Right atrium auricular region (tissue), 2 donors: ENCODE measurements at regions not wholly inside any gene's neighbourhood (a gene's known extent, or its start where the extent isn't known, plus 50 kb on each side); places are given as distances from the start of the nearest gene placed in this dataset.

Experiments
- DNase-seq: peaks from one replicate; pipeline ENCODE4 v3.0.0-alpha.2; 2019; ENCODE audit warnings: low spot score
- H3K27ac ChIP-seq, 2 donors: fragments of 200-600 bp; sonication (generic); 1 replicate in 1 of 2; 2 replicates in 1 of 2; pipeline ENCODE4 v1.5.1; 2016 to 2019
- H3K27me3 ChIP-seq, 2 donors: fragments of 200-600 bp; sonication (generic); one replicate each; pipeline versions ENCODE4 v1.5.1 to v1.6.0; 2017 to 2019
- H3K36me3 ChIP-seq: fragments of 200-600 bp; sonication (generic); one replicate; pipeline ENCODE4 v1.5.1; 2016
- H3K4me1 ChIP-seq, 2 donors: fragments of 200-600 bp; sonication (generic); one replicate each; pipeline versions ENCODE4 v1.5.1 to v1.6.0; 2017 to 2019
- H3K4me3 ChIP-seq, 2 donors: fragments of 200-600 bp; sonication (generic); 1 replicate in 1 of 2; 2 replicates in 1 of 2; pipeline ENCODE4 v1.5.1; 2017 to 2019; ENCODE audit warnings: mild to moderate bottlenecking in 1 of 2, moderate library complexity in 1 of 2
- H3K9me3 ChIP-seq, 2 donors: fragments of 200-600 bp; sonication (generic); one replicate each; pipeline ENCODE4 v1.5.1; 2019
- TF ChIP-seq, protein P1 (sequence below), 2 donors: fragments of 200-600 bp; sonication (generic); IDR thresholded peaks; one replicate each; pipeline ENCODE4 v1.5.1; 2019; ENCODE audit warnings: antibody characterized with exemption in 2 of 2

DNA sequence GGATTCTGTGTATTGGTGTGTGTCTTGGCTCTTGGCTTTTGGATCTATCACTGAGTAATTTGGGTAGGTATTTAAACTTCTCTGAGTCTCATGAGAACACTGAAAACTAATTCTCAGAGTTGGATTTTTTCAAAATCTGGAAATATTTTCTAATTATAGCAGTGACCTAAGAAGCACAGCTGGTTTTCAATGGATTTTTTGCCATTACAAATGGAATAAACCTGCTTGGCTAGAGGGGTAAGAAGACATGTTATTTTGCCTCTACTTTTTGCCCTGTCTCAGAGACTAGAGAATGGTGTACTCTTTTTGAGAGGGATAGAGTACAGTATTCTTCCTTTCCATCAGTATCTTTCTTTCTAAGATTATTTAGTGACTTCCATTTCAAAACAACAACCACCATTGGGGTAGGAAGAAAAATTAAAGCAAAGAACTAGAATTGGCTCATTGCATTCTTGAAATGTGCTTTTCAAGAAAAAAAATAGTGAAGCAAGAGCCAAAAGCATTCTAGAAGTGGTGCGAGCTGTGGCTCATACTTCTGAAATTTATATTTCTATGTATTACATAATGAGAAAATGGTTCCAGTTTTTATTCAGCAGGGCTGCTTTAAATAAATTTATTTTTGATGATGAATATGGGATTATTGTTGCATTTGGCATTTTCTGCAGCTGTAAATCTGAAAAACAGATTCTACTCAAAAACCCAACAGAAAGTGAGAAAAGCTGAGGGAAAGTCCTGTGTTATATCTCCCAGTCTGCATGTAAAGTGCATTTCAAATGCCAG, 850.2 kb upstream of the SLIT2 start:
- H3K27ac ChIP-seq: no peak overlapping the region
- H3K4me1 ChIP-seq: no peaks in the 10 kb centered on the region
- no peaks in the 10 kb centered on the region for H3K36me3 ChIP-seq
- H3K27me3 ChIP-seq: no peaks in the 10 kb centered on the region
- no peak overlapping the region for H3K4me3 ChIP-seq
- TF ChIP-seq, protein P1, sequence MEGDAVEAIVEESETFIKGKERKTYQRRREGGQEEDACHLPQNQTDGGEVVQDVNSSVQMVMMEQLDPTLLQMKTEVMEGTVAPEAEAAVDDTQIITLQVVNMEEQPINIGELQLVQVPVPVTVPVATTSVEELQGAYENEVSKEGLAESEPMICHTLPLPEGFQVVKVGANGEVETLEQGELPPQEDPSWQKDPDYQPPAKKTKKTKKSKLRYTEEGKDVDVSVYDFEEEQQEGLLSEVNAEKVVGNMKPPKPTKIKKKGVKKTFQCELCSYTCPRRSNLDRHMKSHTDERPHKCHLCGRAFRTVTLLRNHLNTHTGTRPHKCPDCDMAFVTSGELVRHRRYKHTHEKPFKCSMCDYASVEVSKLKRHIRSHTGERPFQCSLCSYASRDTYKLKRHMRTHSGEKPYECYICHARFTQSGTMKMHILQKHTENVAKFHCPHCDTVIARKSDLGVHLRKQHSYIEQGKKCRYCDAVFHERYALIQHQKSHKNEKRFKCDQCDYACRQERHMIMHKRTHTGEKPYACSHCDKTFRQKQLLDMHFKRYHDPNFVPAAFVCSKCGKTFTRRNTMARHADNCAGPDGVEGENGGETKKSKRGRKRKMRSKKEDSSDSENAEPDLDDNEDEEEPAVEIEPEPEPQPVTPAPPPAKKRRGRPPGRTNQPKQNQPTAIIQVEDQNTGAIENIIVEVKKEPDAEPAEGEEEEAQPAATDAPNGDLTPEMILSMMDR (IDR thresholded peaks at IDR 0.05): no peak
- no peaks in the 10 kb centered on the region for H3K9me3 ChIP-seq
- DNase-seq: no peak

DNA sequence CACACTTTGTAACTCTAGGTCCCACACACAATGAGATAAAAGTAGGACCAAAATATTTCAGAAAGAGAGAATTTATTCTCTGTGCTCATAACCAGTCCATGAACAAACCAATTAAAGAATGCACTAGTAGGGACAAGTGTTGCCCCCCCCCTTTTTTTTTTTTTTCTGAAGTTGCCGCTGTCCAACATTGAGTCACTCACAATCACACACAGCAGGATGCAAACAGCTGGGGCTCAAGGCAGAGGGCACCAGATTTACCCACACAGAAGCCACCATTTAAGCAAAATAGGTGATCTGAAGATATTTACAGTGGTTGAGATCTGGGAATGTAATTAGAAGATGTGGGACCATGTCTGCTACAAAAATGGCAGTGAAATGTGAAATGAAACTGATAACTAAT, 850.9 kb upstream of the SLIT2 start:
- H3K27me3 ChIP-seq: no peaks in the 10 kb centered on the region
- no peaks in the 10 kb centered on the region for H3K9me3 ChIP-seq
- no peaks in the 10 kb centered on the region for H3K4me1 ChIP-seq
- TF ChIP-seq, protein P1 (IDR thresholded peaks at IDR 0.05): no peak
- H3K4me3 ChIP-seq: no peak overlapping the region
- no peak overlapping the region for H3K27ac ChIP-seq
- DNase-seq: no peak
- no peaks in the 10 kb centered on the region for H3K36me3 ChIP-seq

DNA sequence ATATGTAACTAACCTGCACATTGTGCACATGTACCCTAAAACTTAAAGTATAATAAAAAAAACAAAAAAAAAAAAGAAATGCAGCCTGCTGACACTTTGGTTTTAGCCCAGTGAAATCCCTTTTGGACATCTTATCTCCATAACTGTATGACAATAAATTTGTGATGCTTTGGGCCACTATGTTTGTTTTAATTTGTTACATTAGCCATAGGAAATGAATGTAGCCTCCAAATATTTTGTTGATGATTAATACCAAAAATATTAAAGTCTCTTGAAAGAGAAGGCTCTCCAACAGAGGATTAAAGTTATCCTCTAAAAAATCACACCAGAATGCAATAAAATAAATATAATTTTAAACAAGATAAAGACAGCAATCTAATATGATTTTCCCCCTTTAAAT, 852.7 kb upstream of the SLIT2 start:
- Histone ChIP-seq H3K4me1 (no peaks in the 10 kb centered on the region), H3K27ac (no peak overlapping the region), H3K36me3 (no peaks in the 10 kb centered on the region), H3K27me3 (no peaks in the 10 kb centered on the region), H3K4me3 (no peak overlapping the region), H3K9me3 (no peaks in the 10 kb centered on the region)
- DNase-seq: no peak
- TF ChIP-seq, protein P1 (IDR thresholded peaks at IDR 0.05): no peak

DNA sequence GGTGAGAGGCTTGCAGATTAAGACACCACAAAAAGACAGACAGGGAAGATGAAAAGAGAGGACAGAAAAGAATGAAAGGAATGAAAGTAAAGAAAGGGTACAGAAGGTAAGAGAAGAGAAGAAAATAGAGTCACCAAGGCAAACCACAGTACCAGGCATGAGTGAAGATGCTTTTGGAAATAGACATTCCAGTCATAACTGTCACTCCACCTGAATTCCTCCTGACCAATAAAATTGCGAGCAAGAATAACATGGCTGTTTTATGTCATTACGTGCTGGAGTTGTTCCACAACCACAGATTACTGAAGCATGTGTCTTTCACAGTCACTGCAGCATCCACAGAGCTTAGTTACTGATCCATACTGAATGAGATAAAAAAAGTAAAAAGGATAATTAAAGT, 864.9 kb upstream of the SLIT2 start:
- no peak for DNase-seq
- Histone ChIP-seq H3K27ac (no peak overlapping the region), H3K9me3 (no peaks in the 10 kb centered on the region), H3K36me3 (no peaks in the 10 kb centered on the region), H3K27me3 (no peaks in the 10 kb centered on the region), H3K4me1 (no peaks in the 10 kb centered on the region), H3K4me3 (no peak overlapping the region)
- TF ChIP-seq, protein P1 (IDR thresholded peaks at IDR 0.05): no peak

DNA sequence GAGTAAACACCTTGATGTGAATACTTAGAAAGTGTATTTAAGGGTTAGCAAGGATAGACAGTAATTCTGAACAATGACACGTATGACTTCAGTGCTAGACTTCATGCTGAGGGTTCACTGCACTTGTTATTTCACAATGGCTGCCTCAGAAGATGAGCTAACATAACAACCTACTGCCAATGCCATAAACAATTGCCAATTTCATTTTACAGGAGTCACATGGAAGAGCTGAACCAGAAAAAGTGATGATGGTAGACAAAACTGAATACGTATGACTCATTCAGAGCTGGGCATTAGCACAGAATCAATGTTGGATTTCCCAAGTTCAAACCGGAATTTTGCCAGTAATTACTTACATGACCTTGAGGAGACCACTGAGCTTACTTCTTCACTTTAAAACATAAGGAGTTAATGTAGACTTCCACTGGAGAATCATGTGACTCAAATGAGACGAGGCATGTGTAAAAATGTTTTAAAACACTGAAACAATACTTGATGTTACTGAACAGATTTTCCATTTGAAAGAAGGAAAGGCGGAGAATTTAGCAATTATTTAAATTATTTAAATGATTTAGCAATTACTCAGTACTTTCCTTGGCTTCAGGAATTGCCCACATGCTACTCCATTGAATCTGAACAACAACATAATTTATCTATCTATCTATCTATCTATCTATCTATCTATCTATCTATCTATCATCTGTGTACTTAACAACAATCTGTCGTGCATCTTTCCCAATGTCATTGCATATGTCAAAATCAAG, 868.5 kb upstream of the SLIT2 start:
- H3K27me3 ChIP-seq: no peaks in the 10 kb centered on the region

More for the DNA sequence above, 868.5 kb upstream of the SLIT2 start:
- TF ChIP-seq, protein P1 (IDR thresholded peaks at IDR 0.05): no peak
- DNase-seq: no peak
- Histone ChIP-seq H3K27ac (no peak overlapping the region), H3K4me1 (no peaks in the 10 kb centered on the region), H3K36me3 (no peaks in the 10 kb centered on the region), H3K9me3 (no peaks in the 10 kb centered on the region), H3K4me3 (no peak overlapping the region)
